ENCODE measurements at regions not wholly inside any gene's neighbourhood (a gene's known extent, or its start where the extent isn't known, plus 50 kb on each side); places are given as distances from the start of the nearest gene placed in this dataset.

DNA sequence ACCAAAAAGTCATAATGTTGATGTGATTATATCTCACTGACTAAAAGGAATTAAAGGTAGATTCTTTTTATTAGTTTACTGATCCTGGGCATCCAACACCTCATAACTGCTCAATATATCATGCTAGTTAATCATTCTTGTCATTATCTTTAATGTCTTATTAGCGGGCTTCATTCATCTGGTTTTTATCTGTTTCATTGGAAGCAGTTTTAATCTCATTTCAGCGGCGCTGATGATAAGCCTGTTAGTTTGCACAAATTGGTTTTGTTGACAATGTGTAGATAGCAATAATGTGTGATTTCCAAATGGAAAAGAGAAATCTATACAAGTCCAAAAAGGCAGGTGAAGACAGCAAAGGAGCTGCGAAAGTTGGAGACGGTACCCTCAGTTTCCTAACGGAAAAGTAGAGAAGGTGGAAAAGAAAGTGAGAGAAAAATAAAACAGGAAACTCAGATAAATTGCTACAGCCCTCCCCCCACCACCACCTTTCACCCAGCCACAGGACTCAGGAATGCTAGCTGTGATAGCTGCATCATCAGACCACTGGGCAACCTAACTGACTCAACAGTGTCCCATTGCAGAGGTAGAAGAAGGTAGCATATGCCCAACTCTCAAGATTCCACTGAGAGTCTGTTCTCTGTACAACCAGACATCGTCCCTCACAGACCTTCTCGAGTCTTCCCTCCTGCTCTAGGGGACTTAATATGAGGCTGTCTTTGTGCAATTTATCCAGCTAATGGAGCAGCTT lies 241.7 kb upstream of the CAMK1G start:
- POLR2A ChIA-PET: no interaction called here
- no peak overlapping the region for H3K27ac ChIP-seq (ENCODE audit: extremely low read depth, low read depth, low read length)
- no peak overlapping the region for H3K4me3 ChIP-seq (ENCODE audit: low read depth, low read length)
- no peaks in the 10 kb centered on the region for H3K36me3 ChIP-seq (ENCODE audit: control insufficient read depth in 2 of 2, insufficient read depth in 1 of 2, low read length in 2 of 2)
- no peaks in the 10 kb centered on the region for H3K4me1 ChIP-seq (ENCODE audit: control insufficient read depth, insufficient read depth, low read length)
- CTCF ChIA-PET: interaction anchor here (0.6 to 6.3 kb wide), 7 partner anchors 12 to 224 kb away, joined by 3 to 39 read pairs (median 4); no protein-coding TSS in a partner anchor
- no peaks in the 10 kb centered on the region for H3K9me3 ChIP-seq (ENCODE audit: control insufficient read depth, insufficient read depth, low read depth, low read length)
- no peak for TF ChIP-seq ZNF624 (tag by site-specific recombination; IDR thresholded peaks at IDR 0.05)

DNA sequence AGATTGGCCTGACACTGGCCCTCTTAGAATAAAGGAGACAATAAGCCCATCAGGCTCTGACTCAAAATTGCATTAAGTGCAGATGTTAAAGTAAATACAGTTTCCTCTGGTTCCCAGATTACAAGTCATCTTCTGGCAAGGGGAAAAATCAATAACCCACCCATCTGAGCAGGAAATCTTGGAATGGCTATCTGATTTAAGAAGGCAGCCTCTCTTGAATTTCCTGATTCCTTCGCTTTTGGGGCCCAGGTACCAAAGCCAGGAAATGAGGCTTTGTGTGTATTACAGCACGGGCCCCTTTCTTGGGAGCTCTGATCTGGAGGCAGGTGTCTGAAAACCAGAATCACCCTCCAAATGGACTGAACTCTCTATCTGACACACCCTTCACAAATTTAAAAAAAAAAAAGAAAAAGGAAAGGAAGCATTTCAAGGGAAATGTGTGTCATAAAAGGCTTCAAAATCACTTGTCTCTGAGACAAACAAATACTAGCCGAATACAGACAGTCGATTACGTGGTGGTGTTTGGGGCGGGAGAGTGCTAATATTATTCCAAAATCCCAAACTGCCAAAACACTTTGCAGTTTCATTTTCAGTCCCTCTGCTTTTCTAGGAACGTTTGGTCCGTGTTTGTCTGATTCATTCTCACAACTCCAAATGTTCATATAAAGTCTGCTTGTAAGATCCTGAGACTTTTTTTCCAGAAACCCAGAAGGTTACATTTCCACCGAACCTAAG lies 240.9 kb upstream of the CAMK1G start:
- Histone ChIP-seq H3K36me3 (ENCODE audit: control insufficient read depth in 2 of 2, insufficient read depth in 1 of 2, low read length in 2 of 2) (no peaks in the 10 kb centered on the region), H3K4me3 (ENCODE audit: low read depth, low read length) (no peak overlapping the region), H3K27ac (ENCODE audit: extremely low read depth, low read depth, low read length) (no peak overlapping the region), H3K9me3 (ENCODE audit: control insufficient read depth, insufficient read depth, low read depth, low read length) (no peaks in the 10 kb centered on the region), H3K4me1 (ENCODE audit: control insufficient read depth, insufficient read depth, low read length) (no peaks in the 10 kb centered on the region)
- CTCF ChIA-PET: interaction anchor here (0.6 to 6.3 kb wide), 6 partner anchors 8 to 223 kb away, joined by 4 to 39 read pairs (median 6); no protein-coding TSS in a partner anchor
- POLR2A ChIA-PET: no interaction called here
- TF ChIP-seq TRIM28 (IDR thresholded peaks at IDR 0.05; ENCODE audit: borderline replicate concordance, low read length) (no peak), KLF16 (tag by site-specific recombination; IDR thresholded peaks at IDR 0.05) (no peak), YY1 (tag by site-specific recombination; IDR thresholded peaks at IDR 0.05) (no peak), ZNF214 (tag by site-specific recombination; IDR thresholded peaks at IDR 0.05; ENCODE audit: borderline replicate concordance) (no peak), ZNF248 (tag by site-specific recombination; IDR thresholded peaks at IDR 0.05) (no peak), KLF7 (tag by site-specific recombination; IDR thresholded peaks at IDR 0.05; ENCODE audit: borderline replicate concordance) (no peak), GLIS2 (tag by site-specific recombination; IDR thresholded peaks at IDR 0.05) (no peak), ZNF596 (tag by site-specific recombination; IDR thresholded peaks at IDR 0.05) (no peak), SALL2 (tag by site-specific recombination; IDR thresholded peaks at IDR 0.05; ENCODE audit: borderline replicate concordance) (no peak), ZNF76 (tag by site-specific recombination; IDR thresholded peaks at IDR 0.05; ENCODE audit: borderline replicate concordance, low read depth) (no peak), ZNF37A (tag by site-specific recombination; IDR thresholded peaks at IDR 0.05) (no peak), KLF9 (tag by site-specific recombination; IDR thresholded peaks at IDR 0.05; ENCODE audit: low read depth) (no peak)
- TF ChIP-seq, protein P1, sequence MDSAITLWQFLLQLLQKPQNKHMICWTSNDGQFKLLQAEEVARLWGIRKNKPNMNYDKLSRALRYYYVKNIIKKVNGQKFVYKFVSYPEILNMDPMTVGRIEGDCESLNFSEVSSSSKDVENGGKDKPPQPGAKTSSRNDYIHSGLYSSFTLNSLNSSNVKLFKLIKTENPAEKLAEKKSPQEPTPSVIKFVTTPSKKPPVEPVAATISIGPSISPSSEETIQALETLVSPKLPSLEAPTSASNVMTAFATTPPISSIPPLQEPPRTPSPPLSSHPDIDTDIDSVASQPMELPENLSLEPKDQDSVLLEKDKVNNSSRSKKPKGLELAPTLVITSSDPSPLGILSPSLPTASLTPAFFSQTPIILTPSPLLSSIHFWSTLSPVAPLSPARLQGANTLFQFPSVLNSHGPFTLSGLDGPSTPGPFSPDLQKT (IDR thresholded peaks at IDR 0.05; ENCODE audit: borderline replicate concordance, low read depth, low read length): no peak

DNA sequence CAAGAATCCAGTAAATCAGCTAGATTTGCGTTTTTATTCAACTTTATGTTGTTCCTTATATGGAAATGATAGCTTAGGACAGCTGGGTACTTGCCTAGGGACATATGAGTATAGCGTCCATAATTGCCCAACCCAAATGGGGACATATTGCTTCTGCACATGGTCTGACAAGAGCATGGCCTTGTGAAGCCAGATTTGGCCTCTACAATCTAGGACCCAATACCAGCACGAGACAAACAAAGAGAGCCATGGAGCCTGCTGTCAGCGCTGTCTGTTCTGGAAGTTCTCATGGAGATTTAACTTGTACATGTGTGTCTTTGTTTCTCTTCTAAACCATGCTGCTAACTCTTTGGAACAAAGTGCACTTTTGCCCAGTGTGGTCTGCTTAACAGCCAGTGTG lies 240.0 kb upstream of the CAMK1G start:
- no peak for TF ChIP-seq ZNF777 (tag by site-specific recombination; IDR thresholded peaks at IDR 0.05; ENCODE audit: borderline replicate concordance)
- no peak for TF ChIP-seq KLF8 (tag by site-specific recombination; IDR thresholded peaks at IDR 0.05)
- TF ChIP-seq ZNF37A (tag by site-specific recombination; IDR thresholded peaks at IDR 0.05): no peak
- TF ChIP-seq ZNF169 (tag by site-specific recombination; IDR thresholded peaks at IDR 0.05): no peak
- no peak for TF ChIP-seq ZNF473 (tag by site-specific recombination; IDR thresholded peaks at IDR 0.05)
- TF ChIP-seq KLF1 (tag by site-specific recombination; IDR thresholded peaks at IDR 0.05): no peak
- no peak for TF ChIP-seq ZNF2 (tag by site-specific recombination; IDR thresholded peaks at IDR 0.05)
- TF ChIP-seq ZNF311 (tag by site-specific recombination; IDR thresholded peaks at IDR 0.05; ENCODE audit: borderline replicate concordance): no peak
- TF ChIP-seq OSR2 (tag by site-specific recombination; IDR thresholded peaks at IDR 0.05): no peak
- no peak for TF ChIP-seq ZNF791 (tag by site-specific recombination; IDR thresholded peaks at IDR 0.05)
- TF ChIP-seq ZNF585B (tag by site-specific recombination; IDR thresholded peaks at IDR 0.05): no peak
- TF ChIP-seq ZNF404 (tag by site-specific recombination; IDR thresholded peaks at IDR 0.05): no peak
- TF ChIP-seq, protein P2, sequence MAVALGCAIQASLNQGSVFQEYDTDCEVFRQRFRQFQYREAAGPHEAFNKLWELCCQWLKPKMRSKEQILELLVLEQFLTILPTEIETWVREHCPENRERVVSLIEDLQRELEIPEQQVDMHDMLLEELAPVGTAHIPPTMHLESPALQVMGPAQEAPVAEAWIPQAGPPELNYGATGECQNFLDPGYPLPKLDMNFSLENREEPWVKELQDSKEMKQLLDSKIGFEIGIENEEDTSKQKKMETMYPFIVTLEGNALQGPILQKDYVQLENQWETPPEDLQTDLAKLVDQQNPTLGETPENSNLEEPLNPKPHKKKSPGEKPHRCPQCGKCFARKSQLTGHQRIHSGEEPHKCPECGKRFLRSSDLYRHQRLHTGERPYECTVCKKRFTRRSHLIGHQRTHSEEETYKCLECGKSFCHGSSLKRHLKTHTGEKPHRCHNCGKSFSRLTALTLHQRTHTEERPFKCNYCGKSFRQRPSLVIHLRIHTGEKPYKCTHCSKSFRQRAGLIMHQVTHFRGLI (tag by site-specific recombination; IDR thresholded peaks at IDR 0.05): no peak
- TF ChIP-seq ZNF521 (tag by site-specific recombination; IDR thresholded peaks at IDR 0.05): no peak
- no peak for TF ChIP-seq ZNF211 (tag by site-specific recombination; IDR thresholded peaks at IDR 0.05; ENCODE audit: low read depth)
- no peak for TF ChIP-seq ZNF830 (tag by site-specific recombination; IDR thresholded peaks at IDR 0.05; ENCODE audit: low read depth)
- CTCF ChIA-PET: interaction anchor here (0.6 to 6.3 kb wide), 3 partner anchors 8 to 92 kb away, joined by 4 to 39 read pairs (median 14); no protein-coding TSS in a partner anchor
- Histone ChIP-seq H3K4me3 (ENCODE audit: low read depth, low read length) (no peak overlapping the region), H3K9me3 (ENCODE audit: control insufficient read depth, insufficient read depth, low read depth, low read length) (no peaks in the 10 kb centered on the region), H3K36me3 (ENCODE audit: control insufficient read depth in 2 of 2, insufficient read depth in 1 of 2, low read length in 2 of 2) (no peaks in the 10 kb centered on the region), H3K4me1 (ENCODE audit: control insufficient read depth, insufficient read depth, low read length) (no peaks in the 10 kb centered on the region), H3K27ac (ENCODE audit: extremely low read depth, low read depth, low read length) (no peak overlapping the region)
- POLR2A ChIA-PET: no interaction called here
